HG02981 (cell line): ENCODE measurements at regions not wholly inside any gene's neighbourhood (a gene's known extent, or its start where the extent isn't known, plus 50 kb on each side); places are given as distances from the start of the nearest gene placed in this dataset.

ENCODE experiments used
- ATAC-seq: cut with Tn5 transposase; IDR thresholded peaks from one replicate; pipeline ENCODE4 v1.9.1; 2021; ENCODE audit warnings: mild to moderate bottlenecking, moderate library complexity; ENCODE audit not compliant: unreplicated experiment

DNA sequence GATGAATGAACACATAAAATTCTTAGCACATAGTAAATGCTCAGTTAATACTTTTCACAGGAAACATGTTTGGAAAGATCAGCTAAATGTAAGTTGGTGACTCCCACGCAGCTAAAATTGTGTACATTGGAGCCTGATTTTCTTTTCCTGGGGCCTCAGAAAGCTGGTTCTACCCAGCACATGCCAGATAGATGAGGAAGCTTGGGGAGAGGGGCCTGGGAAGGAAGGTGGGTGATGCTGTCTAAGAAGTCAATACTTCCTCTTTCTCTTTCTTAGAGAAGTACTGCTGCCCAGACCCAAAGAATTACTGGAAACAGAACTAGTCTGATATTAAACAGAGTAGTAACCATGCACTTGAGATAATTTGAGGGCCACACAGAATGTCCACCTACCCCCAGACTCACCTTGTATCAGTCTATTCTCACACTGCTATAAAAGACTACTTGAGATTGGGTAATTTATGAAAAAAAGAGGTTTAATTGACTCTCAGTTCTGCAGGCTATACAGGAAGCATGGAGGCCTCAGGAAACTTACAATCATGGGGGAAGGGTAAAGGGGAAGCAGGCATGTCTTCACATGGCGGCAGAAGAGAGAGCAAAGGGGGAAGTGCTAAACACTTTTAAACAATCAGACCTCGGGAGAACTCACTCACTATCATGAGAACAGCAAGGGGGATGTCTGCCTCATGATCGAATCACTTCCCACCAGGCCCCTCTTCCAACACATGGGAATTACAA, 123.3 kb upstream of the MED13L start:
- ATAC-seq, result no peak

DNA sequence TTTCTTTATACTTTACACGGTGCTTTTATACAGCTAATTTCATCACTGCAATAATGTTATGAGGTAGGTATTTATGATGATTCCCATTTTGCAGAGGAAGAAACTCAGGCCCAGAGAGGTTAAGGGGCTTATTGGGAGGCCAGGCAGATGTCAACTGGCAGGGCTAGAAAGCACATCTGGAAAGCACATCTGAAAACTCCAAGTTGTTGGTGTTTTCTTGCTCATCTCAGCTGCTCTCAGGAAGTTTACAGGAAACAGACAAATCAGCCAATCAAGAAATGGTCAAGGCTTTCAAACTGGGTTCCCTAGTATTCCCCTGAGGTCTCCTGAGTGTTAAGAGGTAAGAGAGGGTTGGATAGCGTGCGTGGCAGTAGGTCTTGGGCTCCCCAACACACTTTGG, 124.1 kb upstream of the MED13L start:
- no peak for ATAC-seq

GRCh38 chr12:116402163-116402939, 124.9 kb upstream of the MED13L start:
- no peak for ATAC-seq

DNA sequence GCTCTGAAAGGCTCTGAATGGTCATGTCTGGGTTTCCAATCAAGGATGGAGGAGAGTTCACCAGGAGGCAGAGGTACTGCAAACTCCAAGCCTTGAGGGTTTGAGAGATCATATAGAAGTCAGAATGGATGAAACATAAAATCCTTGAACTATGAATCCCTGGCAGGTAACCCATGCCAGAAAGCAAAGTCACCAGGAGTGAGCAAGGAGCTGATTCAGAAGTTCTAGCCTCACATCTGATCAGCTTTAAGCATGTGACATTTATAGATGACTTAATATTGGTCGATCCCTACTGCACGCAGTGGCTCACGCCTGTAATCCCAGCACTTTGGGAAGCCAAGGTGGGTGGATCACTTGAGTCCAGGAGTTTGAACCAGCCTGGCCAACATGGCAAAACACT, 126.1 kb upstream of the MED13L start:
- ATAC-seq, result no peak

DNA sequence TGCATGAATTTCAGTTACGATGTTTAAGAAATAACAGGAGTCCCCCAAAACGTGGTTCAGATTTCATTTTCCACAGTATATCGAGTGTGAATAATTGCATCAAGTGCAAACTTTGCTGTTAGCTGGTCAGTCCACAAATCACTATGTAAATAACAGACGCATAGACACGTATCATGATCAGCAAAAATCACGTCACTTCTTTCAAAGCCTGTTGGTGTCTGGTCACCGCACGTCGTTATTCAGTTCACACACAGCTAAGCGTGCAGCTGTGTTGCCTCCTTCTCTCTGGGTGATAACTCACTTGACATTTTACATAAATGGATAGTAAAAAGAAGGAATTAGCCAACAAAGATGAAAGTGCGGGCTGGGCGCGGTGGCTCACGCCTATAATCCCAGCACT, 126.8 kb upstream of the MED13L start:
- ATAC-seq, result no peak

DNA sequence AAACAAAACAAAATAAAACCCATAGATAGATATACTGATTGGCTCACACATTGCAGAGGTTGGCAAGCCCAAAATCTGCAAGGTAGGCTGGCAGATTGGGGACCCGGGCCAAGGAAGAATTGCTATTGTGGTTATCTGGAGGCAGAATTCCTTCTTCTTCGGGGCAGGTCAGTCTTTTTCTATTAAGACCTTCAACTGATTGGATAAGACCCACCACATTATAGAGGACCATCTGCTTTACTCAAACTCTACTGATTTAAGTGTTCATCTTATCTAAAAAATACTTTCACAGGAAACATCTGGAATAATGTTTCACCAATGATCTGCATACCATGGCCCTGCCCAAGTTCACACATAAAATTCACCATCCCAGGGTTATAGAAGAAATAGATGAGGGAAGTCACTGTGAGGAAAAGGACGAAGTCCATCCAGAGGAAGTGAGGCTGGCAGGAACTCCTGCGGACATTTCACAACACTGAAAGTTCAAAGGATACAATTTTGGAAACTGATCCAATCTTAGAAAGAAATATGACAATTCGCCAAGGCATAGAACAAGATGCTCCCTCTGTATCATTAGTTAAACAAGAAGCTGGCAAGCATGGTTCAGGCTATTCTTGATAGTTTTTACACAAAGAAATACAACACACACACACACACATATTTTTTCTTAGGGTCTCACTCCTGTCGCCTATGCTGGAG, 127.6 kb upstream of the MED13L start:
- ATAC-seq, result no peak

DNA sequence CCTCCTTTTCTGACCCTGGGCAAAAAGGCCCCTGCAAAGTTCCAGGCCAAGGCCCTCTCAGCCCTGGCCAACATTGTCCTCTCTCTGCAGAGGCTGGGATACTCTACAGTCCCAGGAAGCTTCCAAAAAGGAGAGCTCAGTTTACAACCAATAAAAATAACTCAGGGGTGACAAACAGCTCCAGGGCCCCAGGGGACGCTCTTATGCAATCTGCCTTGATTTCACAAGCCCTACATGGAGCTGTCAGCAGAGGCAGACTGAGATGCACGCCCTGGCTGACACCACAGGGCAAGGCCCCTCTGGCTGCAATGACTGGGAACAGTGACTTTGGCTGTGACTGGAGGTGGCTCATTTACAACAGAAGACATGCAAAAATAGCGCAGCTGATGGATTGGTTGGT, 129.0 kb upstream of the MED13L start:
- ATAC-seq, result no peak

DNA sequence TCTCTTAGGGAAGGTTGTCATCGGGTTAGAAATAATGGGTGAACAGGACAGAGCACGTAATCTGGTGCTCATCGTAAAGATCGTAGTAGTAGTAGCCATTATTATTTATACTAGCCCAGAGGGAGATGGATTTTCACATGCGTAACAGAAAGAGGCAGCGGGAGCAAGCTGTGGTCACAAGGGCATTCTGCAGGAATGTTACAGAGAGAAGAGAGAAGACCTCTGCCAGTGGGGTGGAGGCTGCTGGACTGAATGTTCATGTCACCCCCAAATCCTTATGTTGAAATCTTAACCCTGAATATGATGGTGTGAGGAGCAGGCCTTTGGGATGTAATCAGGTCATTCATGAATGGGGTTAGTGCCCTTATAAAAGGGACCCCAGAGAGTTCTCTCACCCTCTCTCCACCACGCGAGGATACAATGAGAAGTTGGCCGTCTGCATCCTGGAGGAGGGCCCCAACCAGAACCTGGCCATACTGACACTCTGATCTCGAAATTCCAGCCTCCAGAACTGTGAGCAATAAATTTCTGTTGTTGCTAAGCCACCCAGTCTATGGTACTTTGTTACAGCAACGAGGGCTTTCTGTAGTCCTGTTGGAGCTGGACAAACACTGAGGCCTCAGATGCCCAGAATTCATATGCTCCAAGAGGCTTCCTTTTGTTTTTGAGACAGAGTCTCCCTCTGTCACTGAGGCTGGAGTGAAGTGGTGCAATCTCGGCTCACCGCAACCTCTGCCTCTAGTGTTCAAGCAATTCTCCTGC, 131.2 kb upstream of the MED13L start:
- no peak for ATAC-seq

GRCh38 chr12:116411977-116412376, 134.5 kb upstream of the MED13L start:
- ATAC-seq, result no peak

- no peak for ATAC-seq
These were observed 137.4 kb upstream of the MED13L start for GRCh38 chr12:116414891-116415290.

DNA sequence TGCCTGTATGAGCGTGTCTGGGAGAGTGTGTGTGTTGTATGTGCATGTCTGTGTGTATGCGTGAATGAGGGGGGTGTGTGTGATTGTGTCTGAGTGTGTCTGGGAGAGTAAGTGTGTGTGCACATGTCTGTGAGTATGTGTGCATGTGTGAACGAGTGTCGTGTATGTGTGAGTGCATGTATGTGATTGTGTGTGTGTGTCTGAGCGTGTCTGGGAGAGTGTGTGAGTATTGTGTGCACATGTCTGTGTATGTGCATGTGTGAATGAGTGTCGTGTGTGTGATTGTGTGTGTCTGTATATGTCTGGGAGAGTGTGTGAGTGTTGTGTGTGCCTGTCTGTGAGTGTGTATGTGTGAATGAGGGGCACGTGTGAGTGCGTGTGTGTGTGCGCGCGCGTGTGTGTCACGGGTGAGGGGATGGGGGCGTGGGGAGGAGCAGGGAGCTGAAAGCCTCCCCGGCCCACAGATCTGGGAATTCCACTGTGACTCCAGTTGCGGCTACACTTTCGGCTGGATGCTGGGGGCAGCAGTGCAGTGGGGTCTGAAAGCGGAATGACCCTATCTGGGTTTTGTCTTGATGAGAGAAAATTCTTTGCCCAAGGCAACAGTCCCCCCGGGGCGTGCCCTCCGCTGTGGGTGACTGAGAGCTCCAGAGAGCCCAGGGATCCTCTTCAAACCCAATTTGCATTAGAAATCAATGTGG, 138.1 kb upstream of the MED13L start:
- no peak for ATAC-seq

GRCh38 chr12:116416166-116416565, 138.7 kb upstream of the MED13L start:
- ATAC-seq, result no peak

DNA sequence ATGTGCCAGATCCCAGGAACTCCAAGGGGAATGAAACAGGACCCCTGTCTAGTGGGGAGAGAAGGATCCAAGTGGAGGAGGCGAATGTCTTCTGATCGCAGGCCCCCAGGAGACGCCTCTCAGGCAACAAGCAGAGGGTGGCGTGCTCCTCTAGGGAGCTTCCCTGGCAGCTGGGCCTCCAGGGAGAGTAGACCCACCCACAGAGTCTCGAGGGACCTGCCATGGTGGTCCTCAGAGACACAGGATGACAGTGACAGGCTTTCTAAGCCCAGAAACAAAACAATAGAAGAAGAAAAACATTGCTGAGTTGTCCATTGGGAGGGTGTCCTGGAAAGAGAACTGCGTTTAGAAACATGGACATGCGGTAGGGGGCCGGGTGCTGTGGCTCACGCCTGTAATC, 140.6 kb upstream of the MAP1LC3B2 start:
- no peak for ATAC-seq

DNA sequence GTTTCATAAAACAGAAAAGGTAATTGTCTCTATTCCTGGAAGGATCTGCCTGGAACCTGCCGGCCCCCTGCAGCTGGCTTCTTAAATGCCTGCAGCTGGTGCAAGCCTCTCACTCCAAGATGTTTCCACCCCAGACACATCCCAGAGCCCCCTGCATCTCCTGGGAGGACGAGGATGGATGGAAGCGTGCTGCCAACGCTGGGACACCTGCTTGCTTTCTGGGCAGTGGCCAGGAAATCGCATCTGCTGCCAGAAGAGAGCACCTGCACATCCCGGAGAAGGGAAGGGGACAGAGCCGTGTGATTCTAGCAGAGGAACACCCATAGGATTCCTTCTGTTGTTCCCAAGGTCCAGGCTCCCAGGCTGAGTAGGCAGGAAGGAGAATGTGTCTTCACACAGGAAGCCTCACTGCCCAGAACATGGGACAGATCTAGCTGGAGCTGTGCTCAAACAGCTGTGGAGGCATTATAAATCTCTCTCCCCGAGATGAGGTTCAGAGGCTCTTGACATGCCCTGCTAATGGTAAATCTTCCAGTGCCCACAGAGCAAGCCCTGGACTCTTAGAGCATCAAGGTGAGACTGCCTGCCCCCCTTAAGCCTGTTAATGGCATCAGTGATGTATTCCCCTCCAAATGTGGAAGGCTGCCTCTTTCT, 138.8 kb upstream of the MAP1LC3B2 start:
- ATAC-seq, result no peak

GRCh38 chr12:116421785-116422538, 137.2 kb upstream of the MAP1LC3B2 start:
- no peak for ATAC-seq

- no peak for ATAC-seq
These were observed 136.1 kb upstream of the MAP1LC3B2 start for GRCh38 chr12:116423094-116423493.

DNA sequence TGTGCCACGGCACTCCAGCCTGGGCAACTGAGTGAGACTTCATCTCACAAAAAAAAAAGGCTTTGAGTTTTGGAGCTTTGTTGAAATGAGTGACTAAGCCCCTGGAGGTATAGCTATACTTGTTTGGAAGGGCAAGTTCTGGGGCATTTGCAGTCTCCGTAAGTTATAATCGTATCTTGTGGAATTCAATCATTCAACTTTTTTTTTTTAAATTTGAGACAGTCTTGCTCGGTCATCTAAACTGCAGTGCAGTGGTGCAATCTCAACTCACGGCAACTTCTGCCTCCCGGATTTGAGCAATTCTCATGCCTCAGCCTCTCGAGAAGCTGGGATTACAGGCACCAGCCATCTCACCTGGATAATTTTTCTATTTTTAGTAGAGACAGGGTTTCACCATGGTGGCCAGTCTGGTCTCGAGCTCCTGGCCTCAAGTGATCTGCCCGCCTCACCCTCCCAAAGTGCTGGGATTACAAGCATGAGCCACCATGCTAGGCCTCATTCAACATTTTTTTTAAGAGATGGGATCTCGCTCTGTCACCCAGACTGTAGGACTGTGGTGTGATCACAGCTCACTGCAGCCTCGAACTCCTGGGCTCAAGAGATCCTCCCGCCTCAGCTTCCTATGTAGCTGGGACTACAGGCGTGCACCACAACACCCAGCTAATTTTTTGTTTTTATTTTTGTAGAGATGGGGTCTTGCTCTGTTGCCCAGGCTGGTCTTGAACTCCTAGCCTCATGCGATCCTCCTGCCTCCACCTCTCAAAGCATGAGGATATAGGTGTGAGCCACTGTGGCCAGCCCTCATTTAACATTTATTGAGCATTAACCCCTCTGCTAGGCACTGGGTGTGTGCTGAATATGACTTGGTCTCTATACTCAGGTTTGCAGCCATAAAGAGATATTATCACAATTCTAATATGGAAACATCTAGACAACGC, 133.7 kb upstream of the MAP1LC3B2 start:
- no peak for ATAC-seq
